Heart left ventricle (tissue), 13 donors: ENCODE measurements at regions not wholly inside any gene's neighbourhood (a gene's known extent, or its start where the extent isn't known, plus 50 kb on each side); places are given as distances from the start of the nearest gene placed in this dataset.

Source experiments
- POLR2A ChIP-seq, 2 donors: fragments of 450-650 bp; IDR thresholded peaks; one replicate each; pipeline ENCODE4 v1.6.1; 2017; ENCODE audit warnings: antibody characterized with exemption in 2 of 2, mild to moderate bottlenecking in 2 of 2, moderate library complexity in 2 of 2
- TF ChIP-seq, protein P1 (sequence below), 12 donors: fragments of 200-600 bp; sonication (generic) in 4 of 12; IDR thresholded peaks; one replicate each; pipeline versions ENCODE4 v1.5.0 to v1.8.0; 2018 to 2022; ENCODE audit warnings: antibody characterized with exemption in 12 of 12, mild to moderate bottlenecking in 5 of 12
- donor health status: ischemic (EF 13 %, LVEDD 7.1; RV severe dilation, severe dysfunction).
- donor health status: DM: no; HTN: yes; CAD: no.
- donor health status: DM: no; HTN: no; CAD: no.
- donor health status: ischemic (EF 25% LVEDD 6.9; RV normal size, moderate dysfunction).
- donor health status: ischemic (EF 25% LVEDD 5.7; RV mildly dilated, moderate dysfunction).
- donor health status: ischemic (EF 35%, LVEDD 5.7; RV mildly dilated, moderate dysfunction).
- donor health status: nonischemic (EF 11% LVEDD 7.7; RV severe dilation, severe dysfunction).
- donor health status: DM: yes; HTN: yes; CAD: no.
- donor health status: PGD.
- donor health status: ischemic (EF 29% LVEDD 5.4; RV normal size, mild dysfunction).
- donor health status: nonischemic (EF 23%, LVEDD 6.1; RV moderate dilation, normal function).

DNA sequence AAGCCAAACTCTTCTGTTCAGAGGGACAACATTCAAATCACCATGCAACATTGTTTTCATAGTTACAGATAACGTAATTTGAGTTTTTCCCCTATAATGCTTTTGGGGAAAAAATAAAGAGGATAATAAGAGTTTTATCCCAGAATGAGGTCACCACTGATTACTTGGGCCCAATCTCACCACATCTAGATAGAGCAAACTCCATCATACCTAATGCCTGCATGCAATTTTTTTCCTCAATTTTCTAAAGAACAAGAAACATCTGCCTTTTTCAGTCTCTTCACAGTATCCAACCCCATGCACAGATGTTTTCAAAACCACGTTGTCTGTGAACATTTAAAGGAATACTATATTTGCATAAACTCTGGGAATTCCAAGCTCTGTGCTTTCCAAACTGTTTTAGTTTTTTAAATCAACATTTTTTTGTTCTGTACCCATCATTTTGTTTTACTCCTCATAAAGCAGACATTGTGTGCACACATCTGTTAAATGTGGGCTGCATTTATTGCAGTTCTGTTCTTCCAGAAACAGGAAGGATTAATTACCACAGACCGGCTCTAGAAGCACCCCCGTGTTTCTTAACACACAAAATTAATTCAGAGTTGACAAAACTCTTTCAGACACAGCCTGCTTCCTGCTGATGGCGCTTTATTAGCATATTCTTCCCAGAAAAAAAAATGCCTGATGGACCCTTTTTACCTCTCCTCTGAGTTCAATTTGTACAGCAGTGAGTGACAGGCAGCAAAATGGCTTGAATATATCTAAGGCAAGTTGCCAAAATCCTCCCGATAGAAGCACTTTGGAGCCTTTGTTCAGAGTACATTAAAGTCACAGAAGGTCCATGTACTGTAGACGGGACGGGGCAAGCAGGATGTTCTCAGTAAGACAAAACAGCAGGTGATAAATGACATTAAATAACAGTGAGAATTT is 1171.9 kb downstream of the EFNB2 start:
- TF ChIP-seq, protein P1, sequence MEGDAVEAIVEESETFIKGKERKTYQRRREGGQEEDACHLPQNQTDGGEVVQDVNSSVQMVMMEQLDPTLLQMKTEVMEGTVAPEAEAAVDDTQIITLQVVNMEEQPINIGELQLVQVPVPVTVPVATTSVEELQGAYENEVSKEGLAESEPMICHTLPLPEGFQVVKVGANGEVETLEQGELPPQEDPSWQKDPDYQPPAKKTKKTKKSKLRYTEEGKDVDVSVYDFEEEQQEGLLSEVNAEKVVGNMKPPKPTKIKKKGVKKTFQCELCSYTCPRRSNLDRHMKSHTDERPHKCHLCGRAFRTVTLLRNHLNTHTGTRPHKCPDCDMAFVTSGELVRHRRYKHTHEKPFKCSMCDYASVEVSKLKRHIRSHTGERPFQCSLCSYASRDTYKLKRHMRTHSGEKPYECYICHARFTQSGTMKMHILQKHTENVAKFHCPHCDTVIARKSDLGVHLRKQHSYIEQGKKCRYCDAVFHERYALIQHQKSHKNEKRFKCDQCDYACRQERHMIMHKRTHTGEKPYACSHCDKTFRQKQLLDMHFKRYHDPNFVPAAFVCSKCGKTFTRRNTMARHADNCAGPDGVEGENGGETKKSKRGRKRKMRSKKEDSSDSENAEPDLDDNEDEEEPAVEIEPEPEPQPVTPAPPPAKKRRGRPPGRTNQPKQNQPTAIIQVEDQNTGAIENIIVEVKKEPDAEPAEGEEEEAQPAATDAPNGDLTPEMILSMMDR (IDR thresholded peaks at IDR 0.05) = no peak
- no peak for TF ChIP-seq POLR2A (IDR thresholded peaks at IDR 0.05)
